HG03457 (cell line): ENCODE measurements at regions not wholly inside any gene's neighbourhood (a gene's known extent, or its start where the extent isn't known, plus 50 kb on each side); places are given as distances from the start of the nearest gene placed in this dataset.

Experiments used
- ATAC-seq: cut with Tn5 transposase; IDR thresholded peaks from one replicate; pipeline ENCODE4 v1.9.1; 2021; ENCODE audit warnings: moderate number of reproducible peaks; ENCODE audit not compliant: unreplicated experiment

DNA sequence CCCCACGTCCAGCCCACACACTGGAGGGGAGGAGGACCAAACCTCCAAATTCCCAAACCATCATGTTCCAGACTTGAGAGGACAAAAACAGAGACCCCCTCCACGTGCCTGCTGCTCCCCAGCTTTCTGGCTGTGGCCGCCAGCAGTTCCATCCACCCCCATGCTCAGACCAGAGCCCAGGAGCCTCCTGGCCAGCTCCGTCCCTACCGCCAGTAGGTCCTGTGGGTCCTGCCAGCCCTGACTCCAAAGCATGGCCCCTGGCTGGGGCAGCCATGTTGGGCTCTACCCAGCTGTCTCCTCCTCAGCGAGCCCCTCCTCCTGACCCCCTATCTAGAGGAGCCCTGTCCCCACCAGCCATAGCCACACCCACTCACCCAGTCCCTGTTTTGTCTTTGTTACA, 227.3 kb upstream of the RTL1 start:
- ATAC-seq = no peak

DNA sequence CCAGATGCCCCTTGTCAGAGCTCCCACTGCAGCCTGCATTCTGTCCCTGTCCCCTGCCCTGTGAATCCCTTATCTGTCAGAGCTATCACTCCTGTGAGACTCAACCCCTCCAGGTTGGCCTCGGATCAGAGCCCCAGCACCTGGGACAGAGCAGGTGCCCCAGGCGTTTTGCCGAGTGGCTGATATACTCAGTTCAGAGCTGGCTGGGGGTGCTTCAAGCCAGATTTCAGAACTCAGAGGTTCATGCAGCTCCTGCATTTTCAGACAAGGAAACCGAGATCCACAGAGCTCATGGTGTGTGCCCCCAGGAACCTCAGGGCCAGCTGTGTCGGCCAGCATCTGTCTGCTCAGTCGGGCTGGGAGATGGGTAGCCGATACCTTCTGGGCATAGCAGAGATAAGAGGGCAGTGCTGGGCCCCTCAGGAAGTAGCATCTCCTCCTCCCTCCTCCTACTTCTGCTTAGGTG, 228.0 kb upstream of the RTL1 start:
- ATAC-seq = no peak

DNA sequence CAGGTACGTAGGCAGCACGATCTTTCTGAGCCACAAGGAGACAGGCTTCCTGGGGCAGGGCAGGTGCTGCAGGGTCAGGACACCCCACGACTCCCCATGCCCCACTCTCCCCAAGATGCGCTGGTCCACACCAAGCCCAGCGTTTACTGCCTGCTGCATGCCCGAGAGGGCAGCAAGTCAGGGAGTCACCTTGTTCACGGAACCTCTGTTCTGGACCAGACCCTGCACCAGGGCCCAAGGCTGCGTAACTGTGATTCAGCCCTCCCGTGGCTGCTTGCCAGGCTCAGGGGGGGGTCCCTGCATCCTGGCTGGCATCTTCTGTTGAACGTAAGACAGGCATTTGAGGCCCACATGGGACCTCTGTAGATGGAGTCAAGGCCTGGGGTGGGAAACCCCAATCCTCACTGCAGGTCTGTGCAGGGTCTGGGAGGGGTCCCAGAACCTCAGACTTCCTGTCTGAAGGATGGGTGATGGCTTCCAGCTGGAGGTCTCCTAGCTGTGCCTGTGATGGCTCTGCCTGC, 228.6 kb upstream of the RTL1 start:
- ATAC-seq = no peak

- no peak for ATAC-seq
Measured at GRCh38 chr14:101132588-101132987, 229.1 kb upstream of the RTL1 start.

DNA sequence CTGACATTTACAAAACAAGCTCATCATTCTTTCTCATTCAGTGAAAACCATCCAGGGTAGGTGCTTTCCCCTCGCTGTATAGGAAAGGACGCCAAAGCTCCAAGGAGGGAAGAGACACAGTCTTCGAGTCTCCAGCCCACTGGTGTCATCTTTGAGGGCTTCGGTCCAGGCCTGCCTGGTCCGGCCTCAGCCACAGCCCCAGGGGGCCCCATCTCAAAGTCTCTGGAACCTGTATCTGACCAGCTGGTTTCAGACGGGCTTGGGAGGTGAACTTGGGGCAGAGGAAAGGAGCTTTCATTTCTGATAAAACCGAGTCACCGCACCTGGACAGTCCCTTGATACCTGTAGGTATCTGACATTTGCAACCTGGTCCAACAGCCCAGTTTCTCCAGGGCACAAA, 229.5 kb upstream of the RTL1 start:
- ATAC-seq = no peak

GRCh38 chr14:101134161-101134631, 230.7 kb upstream of the RTL1 start:
- no peak for ATAC-seq

- no peak for ATAC-seq
Measured at GRCh38 chr14:101134851-101135433, 231.4 kb upstream of the RTL1 start.

GRCh38 chr14:101135796-101136742, 232.5 kb upstream of the RTL1 start:
- ATAC-seq = no peak

GRCh38 chr14:101137234-101137633, 233.7 kb upstream of the RTL1 start:
- ATAC-seq = no peak

- no peak for ATAC-seq
Measured at GRCh38 chr14:101147848-101148247, 244.3 kb upstream of the RTL1 start.

- no peak for ATAC-seq
Measured at GRCh38 chr14:101150039-101150610, 246.6 kb upstream of the RTL1 start.

GRCh38 chr14:101151226-101151926, 247.9 kb upstream of the RTL1 start:
- ATAC-seq = no peak

- ATAC-seq = no peak
Measured at GRCh38 chr14:101151927-101152305, 248.4 kb upstream of the RTL1 start.

- ATAC-seq = no peak
Measured at GRCh38 chr14:101152855-101153254, 249.3 kb upstream of the RTL1 start.

DNA sequence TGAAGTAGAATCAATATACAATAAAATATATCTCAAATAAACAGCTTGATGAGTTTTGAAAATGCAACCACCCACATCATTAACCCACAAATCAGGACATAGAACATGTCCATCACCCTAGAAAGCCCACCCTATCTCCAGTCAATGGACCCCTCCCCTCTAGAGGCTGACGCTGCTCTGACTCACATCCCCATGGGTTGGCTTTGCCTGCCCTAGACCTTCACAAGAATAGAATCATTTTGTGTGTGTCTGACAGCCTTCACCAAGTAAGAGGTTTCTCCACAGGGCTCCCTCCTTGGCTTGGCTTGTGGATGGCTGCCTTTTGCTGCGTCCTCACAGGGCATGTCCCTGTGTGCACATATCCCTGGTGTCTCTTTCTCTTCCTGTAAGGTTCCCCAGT, 250.2 kb upstream of the RTL1 start:
- ATAC-seq = no peak

DNA sequence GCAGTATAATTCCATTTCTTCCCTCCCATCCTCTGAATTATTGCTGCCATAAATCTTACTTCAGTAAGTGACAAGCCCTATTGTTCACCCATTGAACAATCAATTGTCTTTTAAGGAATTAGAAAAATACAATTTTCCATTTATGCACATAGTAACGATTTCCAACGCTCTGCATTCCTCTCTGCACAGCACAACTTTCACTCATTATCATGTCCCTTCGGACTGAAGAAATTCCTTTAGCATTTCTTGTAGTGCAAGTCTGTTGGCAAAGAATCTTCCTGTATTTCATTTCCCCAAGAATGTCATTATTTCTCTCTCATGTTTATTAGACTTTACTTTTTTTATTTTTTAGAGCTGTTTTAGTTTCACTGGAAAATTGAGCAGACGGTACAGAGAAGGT, 252.1 kb upstream of the RTL1 start:
- ATAC-seq = no peak

- no peak for ATAC-seq
Measured at GRCh38 chr14:101167428-101167827, 263.9 kb upstream of the RTL1 start.

DNA sequence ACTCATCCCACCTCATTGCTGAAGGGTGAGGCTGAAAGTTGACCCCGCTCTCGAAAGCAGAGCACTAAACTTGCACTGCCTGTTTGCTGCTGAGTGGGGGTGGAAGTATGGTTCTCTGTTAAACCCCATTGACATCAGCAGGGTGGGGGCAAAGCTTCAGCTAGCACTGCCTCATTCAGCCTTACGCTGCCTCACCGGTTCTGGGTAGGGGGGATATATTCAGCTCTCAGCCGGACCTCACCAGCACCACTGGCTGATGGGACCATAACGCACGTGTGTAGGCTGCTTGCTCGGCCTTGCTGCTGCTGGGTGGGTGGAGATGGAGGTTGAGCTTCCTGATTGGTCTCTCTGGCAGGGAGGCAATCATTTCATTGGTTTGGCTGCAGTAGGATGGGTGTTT, 265.7 kb upstream of the RTL1 start:
- ATAC-seq = no peak

DNA sequence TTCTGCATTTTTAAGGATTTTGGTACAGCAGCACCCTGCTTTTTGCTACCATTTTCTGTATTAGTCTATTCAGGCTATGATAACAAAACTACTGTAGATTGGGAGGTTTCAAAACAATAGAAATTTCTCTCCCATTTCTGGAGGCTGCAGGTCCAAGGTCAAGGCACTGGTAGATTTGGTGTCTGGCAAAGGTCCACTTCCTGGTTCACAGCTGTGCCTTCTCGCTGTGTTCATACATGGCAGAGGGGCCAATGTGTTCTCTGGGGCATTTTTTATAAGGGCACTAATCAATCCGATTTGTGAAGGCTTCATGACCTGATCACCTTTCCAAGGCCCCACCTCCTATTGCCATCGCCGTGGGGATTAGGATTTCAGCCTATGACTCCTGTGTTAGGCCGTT, 268.1 kb upstream of the RTL1 start:
- ATAC-seq = no peak

DNA sequence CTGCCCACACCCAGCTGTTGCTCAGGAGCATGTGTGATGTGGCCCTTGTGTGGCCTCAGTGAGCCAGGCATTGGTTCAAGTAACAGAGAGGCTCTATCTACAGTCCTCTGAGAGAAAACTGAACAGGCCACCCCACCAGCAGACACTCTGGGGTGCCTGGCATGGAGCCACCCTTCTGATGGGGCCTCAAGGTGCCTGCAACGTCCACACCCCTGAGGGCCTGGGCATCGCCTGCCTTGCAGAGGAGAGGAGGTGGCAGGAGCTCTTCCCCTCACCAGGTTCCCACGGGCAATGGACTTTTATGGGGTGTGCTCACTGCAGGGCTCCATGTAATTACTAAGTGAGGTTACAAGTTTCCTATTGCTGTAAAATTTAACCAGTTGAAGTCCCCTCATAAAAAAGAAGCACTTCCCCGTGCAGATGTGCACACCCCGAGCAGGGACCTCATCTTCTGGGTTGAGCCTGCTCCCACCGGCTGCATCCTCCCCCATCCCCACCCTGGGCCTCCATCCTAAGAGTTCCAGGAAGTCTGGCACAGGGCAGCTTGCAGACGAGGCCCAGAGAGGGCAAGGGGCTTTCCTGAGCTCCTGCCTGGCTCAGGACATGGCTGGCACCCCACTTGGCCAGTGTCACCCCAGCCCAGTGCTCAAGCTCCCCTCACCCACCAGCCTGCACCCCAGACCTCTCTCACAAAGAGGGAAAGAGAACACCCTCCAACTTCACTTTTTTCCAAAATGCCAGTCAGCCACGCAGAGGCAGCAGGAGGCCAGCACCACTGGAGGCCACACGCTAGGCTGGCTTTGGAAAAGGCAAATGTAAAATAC, 270.4 kb upstream of the RTL1 start:
- ATAC-seq = no peak
